Endothelial cell (in vitro differentiated cells): ENCODE measurements at regions not wholly inside any gene's neighbourhood (a gene's known extent, or its start where the extent isn't known, plus 50 kb on each side); places are given as distances from the start of the nearest gene placed in this dataset.
"Not testable (repeated sequence)": the region's sequence is repeated elsewhere in the genome, so short reads cannot be mapped to it uniquely, and the experiment has no call there.

ENCODE experiments used
- DNase-seq: peaks from one replicate; pipeline ENCODE4 v3.0.0; 2021; ENCODE audit warnings: low spot score
- H3K27ac Mint-ChIP-seq: one replicate; pipeline ENCODE4 v1.8.0; 2021; ENCODE audit warnings: mixed read lengths, inconsistent platforms; ENCODE audit not compliant: unreplicated experiment
- H3K27me3 Mint-ChIP-seq: one replicate; pipeline ENCODE4 v1.8.0; 2021; ENCODE audit warnings: mild to moderate bottlenecking, moderate library complexity, mixed read lengths, inconsistent platforms; ENCODE audit not compliant: unreplicated experiment
- H3K36me3 Mint-ChIP-seq: one replicate; pipeline ENCODE4 v1.8.0; 2021; ENCODE audit warnings: mild to moderate bottlenecking, low read depth, mixed read lengths, inconsistent platforms; ENCODE audit not compliant: unreplicated experiment
- H3K4me1 Mint-ChIP-seq: one replicate; pipeline ENCODE4 v1.8.0; 2021; ENCODE audit warnings: mild to moderate bottlenecking, mixed read lengths, inconsistent platforms; ENCODE audit not compliant: unreplicated experiment
- H3K4me3 Mint-ChIP-seq: one replicate; pipeline ENCODE4 v1.8.0; 2021; ENCODE audit warnings: mild to moderate bottlenecking, mixed read lengths, inconsistent platforms; ENCODE audit not compliant: unreplicated experiment
- H3K9me3 Mint-ChIP-seq: one replicate; pipeline ENCODE4 v1.8.0; 2021; ENCODE audit warnings: mixed read lengths, inconsistent platforms; ENCODE audit not compliant: unreplicated experiment
- TF ChIP-seq, protein P1 (sequence below): fragments of 200-600 bp; sonication (generic); IDR thresholded peaks from one replicate; pipeline ENCODE4 v1.5.0; 2021; ENCODE audit warnings: antibody characterized with exemption; ENCODE audit not compliant: unreplicated experiment

DNA sequence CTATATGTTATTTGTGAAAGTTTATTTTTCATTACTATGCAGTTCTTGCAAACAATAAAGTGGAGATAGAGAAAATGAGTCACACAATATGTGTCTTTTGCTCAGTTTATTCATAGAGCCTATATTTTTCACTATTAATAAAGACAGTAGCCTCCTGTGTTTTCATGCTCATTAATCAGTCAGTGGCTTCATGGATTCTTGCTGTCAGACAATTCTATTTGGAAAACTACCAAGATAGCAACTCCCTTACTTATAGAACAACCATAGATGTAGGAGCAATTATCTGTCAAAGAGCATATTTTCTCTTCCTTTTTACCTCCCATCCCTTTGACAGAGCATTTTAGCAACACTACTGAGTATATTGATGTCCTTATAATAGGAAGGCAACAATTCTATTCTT, 132.7 kb upstream of the CALCR start:
- H3K9me3 Mint-ChIP-seq, result no peaks in the 10 kb centered on the region
- H3K27ac Mint-ChIP-seq, result no peak overlapping the region
- H3K4me1 Mint-ChIP-seq, result no peaks in the 10 kb centered on the region
- TF ChIP-seq, protein P1, sequence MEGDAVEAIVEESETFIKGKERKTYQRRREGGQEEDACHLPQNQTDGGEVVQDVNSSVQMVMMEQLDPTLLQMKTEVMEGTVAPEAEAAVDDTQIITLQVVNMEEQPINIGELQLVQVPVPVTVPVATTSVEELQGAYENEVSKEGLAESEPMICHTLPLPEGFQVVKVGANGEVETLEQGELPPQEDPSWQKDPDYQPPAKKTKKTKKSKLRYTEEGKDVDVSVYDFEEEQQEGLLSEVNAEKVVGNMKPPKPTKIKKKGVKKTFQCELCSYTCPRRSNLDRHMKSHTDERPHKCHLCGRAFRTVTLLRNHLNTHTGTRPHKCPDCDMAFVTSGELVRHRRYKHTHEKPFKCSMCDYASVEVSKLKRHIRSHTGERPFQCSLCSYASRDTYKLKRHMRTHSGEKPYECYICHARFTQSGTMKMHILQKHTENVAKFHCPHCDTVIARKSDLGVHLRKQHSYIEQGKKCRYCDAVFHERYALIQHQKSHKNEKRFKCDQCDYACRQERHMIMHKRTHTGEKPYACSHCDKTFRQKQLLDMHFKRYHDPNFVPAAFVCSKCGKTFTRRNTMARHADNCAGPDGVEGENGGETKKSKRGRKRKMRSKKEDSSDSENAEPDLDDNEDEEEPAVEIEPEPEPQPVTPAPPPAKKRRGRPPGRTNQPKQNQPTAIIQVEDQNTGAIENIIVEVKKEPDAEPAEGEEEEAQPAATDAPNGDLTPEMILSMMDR, result no peak
- H3K27me3 Mint-ChIP-seq, result no peaks in the 10 kb centered on the region
- no peak overlapping the region for H3K4me3 Mint-ChIP-seq
- DNase-seq, result no peak
- H3K36me3 Mint-ChIP-seq, result no peaks in the 10 kb centered on the region

DNA sequence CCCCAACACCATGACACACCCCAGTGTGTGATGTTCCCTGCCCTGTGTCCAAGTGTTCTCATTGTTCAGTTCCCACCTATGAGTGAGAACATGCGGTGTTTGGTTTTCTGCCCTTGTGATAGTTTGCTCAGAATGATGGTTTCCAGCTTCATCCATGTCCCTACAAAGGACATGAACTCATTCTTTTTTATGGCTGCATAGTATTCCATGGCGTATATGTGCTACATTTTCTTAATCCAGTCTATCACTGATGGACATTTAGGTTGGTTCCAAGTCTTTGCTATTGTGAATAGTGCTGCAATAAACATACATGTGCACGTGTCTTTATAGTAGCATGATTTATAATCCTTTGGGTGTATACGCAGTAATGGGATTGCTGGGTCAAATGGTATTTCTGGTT, 131.6 kb upstream of the CALCR start:
- H3K27me3 Mint-ChIP-seq, H3K9me3 Mint-ChIP-seq, H3K27ac Mint-ChIP-seq, H3K36me3 Mint-ChIP-seq, H3K4me3 Mint-ChIP-seq, H3K4me1 Mint-ChIP-seq, DNase-seq: not testable (repeated sequence)

DNA sequence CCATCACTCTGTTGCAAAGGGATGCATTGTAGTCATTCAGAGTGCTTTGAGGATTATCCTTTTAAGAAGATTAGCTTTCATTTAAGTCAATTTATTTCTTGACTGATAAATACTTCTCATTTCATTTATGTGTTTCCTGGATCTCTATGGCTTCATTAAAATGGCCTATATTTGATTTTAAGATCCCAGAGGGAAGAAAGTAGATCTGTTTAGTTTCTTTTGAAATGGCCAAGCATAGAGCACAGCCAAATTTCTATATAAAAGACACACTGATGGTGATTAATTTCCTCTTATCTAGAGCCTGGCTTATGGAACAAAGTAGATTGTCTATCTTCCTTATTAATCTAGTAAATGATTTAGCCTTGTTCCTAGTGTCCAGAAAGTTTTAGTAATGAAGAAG, 129.7 kb upstream of the CALCR start:
- no peak overlapping the region for H3K4me3 Mint-ChIP-seq
- H3K27ac Mint-ChIP-seq, result no peak overlapping the region
- no peaks in the 10 kb centered on the region for H3K36me3 Mint-ChIP-seq
- TF ChIP-seq, protein P1, result no peak
- no peaks in the 10 kb centered on the region for H3K27me3 Mint-ChIP-seq
- no peaks in the 10 kb centered on the region for H3K9me3 Mint-ChIP-seq
- H3K4me1 Mint-ChIP-seq, result no peaks in the 10 kb centered on the region
- no peak for DNase-seq

DNA sequence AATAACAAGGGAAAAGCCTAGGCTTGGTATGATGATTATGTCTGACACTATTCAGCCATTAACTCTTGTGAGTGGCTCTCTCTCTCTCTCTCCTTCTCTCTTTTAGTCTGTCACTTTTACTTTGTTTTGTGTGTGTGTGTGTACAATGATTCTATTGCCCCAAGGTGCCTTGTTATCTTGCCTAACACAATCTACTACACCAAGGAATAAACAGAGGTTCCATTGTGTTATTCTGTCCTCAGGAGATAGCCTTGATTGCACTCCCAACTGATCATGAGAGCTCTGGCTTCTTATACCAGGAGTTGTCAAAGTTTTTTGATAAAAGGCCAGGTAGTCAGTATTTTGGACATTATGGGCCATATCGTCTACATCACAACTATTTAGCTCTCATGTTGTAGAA, 123.4 kb upstream of the CALCR start:
- DNase-seq, result no peak
- Mint-ChIP-seq H3K36me3 (no peaks in the 10 kb centered on the region), H3K27me3 (no peaks in the 10 kb centered on the region), H3K9me3 (no peaks in the 10 kb centered on the region), H3K4me3 (no peak overlapping the region), H3K4me1 (no peaks in the 10 kb centered on the region), H3K27ac (no peak overlapping the region)
- TF ChIP-seq, protein P1, result no peak

DNA sequence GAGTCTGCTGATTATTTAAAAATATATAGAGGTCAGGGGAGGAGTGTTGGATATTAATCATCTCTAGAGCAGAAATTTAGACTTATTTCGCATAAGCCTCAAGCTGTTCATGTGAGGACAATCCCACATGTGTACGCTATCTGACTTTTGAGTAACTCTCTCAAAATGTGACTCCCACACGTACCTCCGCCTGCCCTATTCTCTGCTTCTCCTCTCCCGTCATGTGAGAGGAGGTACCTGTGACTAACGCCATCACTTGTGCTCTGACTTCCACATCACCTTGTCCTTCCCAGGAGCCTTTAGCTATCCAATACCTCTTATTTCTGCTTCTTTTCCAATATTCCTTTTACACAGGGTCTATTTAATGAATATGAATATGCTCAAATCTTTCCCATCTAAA, 119.3 kb upstream of the CALCR start:
- DNase-seq, result no peak
- no peaks in the 10 kb centered on the region for H3K27me3 Mint-ChIP-seq

More for the DNA sequence above, 119.3 kb upstream of the CALCR start:
- Mint-ChIP-seq H3K4me3 (no peak overlapping the region), H3K27ac (no peak overlapping the region), H3K36me3 (no peaks in the 10 kb centered on the region), H3K4me1 (no peaks in the 10 kb centered on the region), H3K9me3 (no peaks in the 10 kb centered on the region)
- TF ChIP-seq, protein P1, result no peak
